ENCODE measurements at regions not wholly inside any gene's neighbourhood (a gene's known extent, or its start where the extent isn't known, plus 50 kb on each side); places are given as distances from the start of the nearest gene placed in this dataset.

- TF ChIP-seq RCOR1 (IDR thresholded peaks at IDR 0.05; ENCODE audit: insufficient replicate concordance, low read length) (no peak), MAFK (IDR thresholded peaks at IDR 0.05; ENCODE audit: low read depth, low read length) (no peak), POLR2A (IDR thresholded peaks at IDR 0.05; ENCODE audit: low read depth, low read length) (no peak), CTCF (conservative IDR thresholded peaks at IDR 0.05; ENCODE audit: low read depth, low read length) (no peak), RFX5 (IDR thresholded peaks at IDR 0.05; ENCODE audit: low read depth, low read length) (no peak), CHD1 (IDR thresholded peaks at IDR 0.05; ENCODE audit: low read depth, low read length) (no peak), MXI1 (IDR thresholded peaks at IDR 0.05; ENCODE audit: borderline replicate concordance, low read depth, low read length) (no peak), BHLHE40 (IDR thresholded peaks at IDR 0.05; ENCODE audit: low read depth, low read length) (no peak), USF2 (IDR thresholded peaks at IDR 0.05; ENCODE audit: low read depth, low read length) (no peak), CEBPB (IDR thresholded peaks at IDR 0.05; ENCODE audit: low read depth, low read length) (no peak), MAZ (IDR thresholded peaks at IDR 0.05; ENCODE audit: borderline replicate concordance, low read depth, low read length) (no peak), SMC3 (IDR thresholded peaks at IDR 0.05; ENCODE audit: low read depth, low read length) (no peak), RAD21 (IDR thresholded peaks at IDR 0.05; ENCODE audit: low read length) (no peak)
Measured at GRCh38 chr15:87549296-87549695, 707.2 kb downstream of the NTRK3 start.
